ENCODE measurements at regions not wholly inside any gene's neighbourhood (a gene's known extent, or its start where the extent isn't known, plus 50 kb on each side); places are given as distances from the start of the nearest gene placed in this dataset.

DNA sequence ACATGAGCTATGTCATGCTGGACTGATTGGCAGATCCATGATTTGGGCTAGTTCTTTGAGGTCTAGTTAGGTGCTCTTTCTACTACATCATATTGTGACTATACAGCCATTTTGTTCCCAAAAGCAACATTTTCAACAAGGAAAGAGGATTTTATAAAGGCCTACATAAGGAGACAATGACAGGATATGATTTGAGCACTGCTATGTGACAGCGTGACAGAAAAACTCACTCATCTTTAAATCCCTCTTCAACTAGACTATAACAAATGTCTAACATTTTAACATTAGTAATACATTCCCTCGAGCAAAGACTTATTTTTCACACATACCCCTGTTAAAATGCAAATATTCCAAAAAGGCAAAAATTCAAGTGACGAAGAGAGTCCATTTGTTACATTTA is 209.6 kb upstream of the CHST9 start:
- Histone ChIP-seq H3K9ac (ENCODE audit: insufficient read depth in 1 of 2, low read length in 2 of 2) (no peak overlapping the region), H3K4me3 (no peak overlapping the region), H3K27me3 (ENCODE audit: control insufficient read depth in 3 of 3, insufficient read depth in 3 of 3, low read length in 2 of 3) (no peaks in the 10 kb centered on the region), H3K27ac (ENCODE audit: low read depth in 1 of 2, low read length in 1 of 2) (no peak overlapping the region), H3K36me3 (ENCODE audit: control insufficient read depth in 4 of 4, insufficient read depth in 4 of 4, low read length in 4 of 4) (no peaks in the 10 kb centered on the region), H3K9me3 (ENCODE audit: control insufficient read depth in 4 of 4, insufficient read depth in 3 of 4, low read length in 3 of 4) (no peaks in the 10 kb centered on the region), H3K4me1 (ENCODE audit: control insufficient read depth in 5 of 5, insufficient read depth in 5 of 5, low read length in 5 of 5) (peaks cover 0 to 9% (median 0%) of the 10 kb centered on the region in 5 donors)
- TF ChIP-seq, protein P1, sequence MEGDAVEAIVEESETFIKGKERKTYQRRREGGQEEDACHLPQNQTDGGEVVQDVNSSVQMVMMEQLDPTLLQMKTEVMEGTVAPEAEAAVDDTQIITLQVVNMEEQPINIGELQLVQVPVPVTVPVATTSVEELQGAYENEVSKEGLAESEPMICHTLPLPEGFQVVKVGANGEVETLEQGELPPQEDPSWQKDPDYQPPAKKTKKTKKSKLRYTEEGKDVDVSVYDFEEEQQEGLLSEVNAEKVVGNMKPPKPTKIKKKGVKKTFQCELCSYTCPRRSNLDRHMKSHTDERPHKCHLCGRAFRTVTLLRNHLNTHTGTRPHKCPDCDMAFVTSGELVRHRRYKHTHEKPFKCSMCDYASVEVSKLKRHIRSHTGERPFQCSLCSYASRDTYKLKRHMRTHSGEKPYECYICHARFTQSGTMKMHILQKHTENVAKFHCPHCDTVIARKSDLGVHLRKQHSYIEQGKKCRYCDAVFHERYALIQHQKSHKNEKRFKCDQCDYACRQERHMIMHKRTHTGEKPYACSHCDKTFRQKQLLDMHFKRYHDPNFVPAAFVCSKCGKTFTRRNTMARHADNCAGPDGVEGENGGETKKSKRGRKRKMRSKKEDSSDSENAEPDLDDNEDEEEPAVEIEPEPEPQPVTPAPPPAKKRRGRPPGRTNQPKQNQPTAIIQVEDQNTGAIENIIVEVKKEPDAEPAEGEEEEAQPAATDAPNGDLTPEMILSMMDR (IDR thresholded peaks at IDR 0.05; ENCODE audit: control extremely low read depth, extremely low read depth) = no peak
- ATAC-seq (ENCODE audit: insufficient read depth, low FRiP score) = no peak
- DNase-seq = no peak
- 70 to 76% methylated on average over 3 of the region's 3 CpGs for WGBS, 2 donors

DNA sequence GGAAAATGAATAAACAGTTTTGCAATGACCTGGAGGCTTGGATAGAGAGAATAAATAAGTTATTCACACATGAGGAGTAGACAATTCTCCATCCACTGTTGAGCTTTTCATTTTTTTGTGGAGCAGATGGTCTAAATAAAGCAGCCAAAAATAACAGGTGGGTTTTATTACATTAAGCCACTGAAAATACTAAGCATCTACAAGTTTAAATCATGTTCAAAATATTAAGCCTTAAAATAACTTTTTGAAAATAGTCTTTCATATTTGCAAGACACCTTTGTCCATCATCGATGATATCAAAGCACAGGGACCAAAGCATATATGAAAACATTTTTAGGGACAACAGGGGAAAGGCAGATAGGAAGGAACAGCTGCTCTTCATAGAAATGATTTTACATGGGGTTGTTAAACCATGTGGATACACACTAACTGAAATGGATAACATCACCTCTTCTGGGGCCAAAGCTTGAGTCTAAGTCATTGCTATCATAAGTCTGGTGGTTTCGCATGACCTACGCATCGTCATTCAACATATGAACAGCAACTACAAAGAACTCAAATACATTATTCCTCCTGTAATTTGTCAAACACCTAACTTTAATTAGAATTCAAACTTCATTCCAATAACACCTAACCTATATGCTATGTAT is 197.6 kb upstream of the CHST9 start:
- TF ChIP-seq, protein P1 (IDR thresholded peaks at IDR 0.05; ENCODE audit: control extremely low read depth, extremely low read depth) = no peak
- no peak overlapping the region for H3K27ac ChIP-seq (ENCODE audit: low read depth in 1 of 2, low read length in 1 of 2)
- DNase-seq = peak in 1 of 3 donors; percentile 8

DNA sequence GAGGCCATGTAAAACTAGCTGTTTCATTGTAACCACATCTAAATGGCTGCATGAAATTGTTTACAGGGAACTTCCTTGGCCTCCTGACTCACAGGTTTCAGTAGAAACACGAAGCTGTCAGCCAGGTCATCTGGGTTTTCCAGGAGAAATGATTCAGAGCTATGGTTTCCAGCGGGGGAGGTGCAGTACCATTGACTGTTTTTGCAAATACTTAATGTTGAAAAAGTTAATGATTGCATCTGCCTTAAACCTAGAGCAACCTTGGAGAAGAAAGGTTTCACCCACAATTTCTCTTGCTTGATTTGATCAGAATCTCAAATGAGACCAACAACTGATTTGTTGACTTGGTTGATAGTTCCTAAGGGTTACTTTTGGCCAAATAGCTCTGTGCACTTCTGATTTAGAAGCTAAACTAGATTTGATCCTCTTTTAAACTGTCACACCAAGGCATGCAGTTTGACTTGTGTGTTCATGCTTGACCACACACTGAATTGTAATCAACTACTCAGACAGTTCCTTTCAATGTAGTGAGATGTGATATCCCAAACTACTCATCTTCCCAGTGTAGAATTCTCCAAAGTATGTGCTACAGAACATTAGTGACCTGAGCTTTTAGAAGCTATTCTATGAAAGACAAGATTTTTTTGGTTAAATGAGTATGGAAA is 193.5 kb upstream of the CHST9 start:
- TF ChIP-seq, protein P1 (IDR thresholded peaks at IDR 0.05; ENCODE audit: control extremely low read depth, extremely low read depth) = no peak
- no peak for DNase-seq
- H3K4me3 ChIP-seq = no peak overlapping the region
- peaks cover 0 to 1% (median 0%) of the 10 kb centered on the region in 4 donors for H3K9me3 ChIP-seq (ENCODE audit: control insufficient read depth in 4 of 4, insufficient read depth in 3 of 4, low read length in 3 of 4)
- no peak overlapping the region for H3K27ac ChIP-seq (ENCODE audit: low read depth in 1 of 2, low read length in 1 of 2)
- H3K4me1 ChIP-seq (ENCODE audit: control insufficient read depth in 5 of 5, insufficient read depth in 5 of 5, low read length in 5 of 5) = peaks cover 0 to 1% (median 0%) of the 10 kb centered on the region in 5 donors
- ATAC-seq (ENCODE audit: insufficient read depth, low FRiP score) = no peak
- no peaks in the 10 kb centered on the region for H3K36me3 ChIP-seq (ENCODE audit: control insufficient read depth in 4 of 4, insufficient read depth in 4 of 4, low read length in 4 of 4)
- H3K27me3 ChIP-seq (ENCODE audit: control insufficient read depth in 3 of 3, insufficient read depth in 3 of 3, low read length in 2 of 3) = no peaks in the 10 kb centered on the region
- 48 to 52% methylated on average over 2 of the region's 2 CpGs for WGBS, 2 donors
- no peak overlapping the region for H3K9ac ChIP-seq (ENCODE audit: insufficient read depth in 1 of 2, low read length in 2 of 2)

More for the DNA sequence above, 197.6 kb upstream of the CHST9 start:
- no peak overlapping the region for H3K9ac ChIP-seq (ENCODE audit: insufficient read depth in 1 of 2, low read length in 2 of 2)
- H3K9me3 ChIP-seq (ENCODE audit: control insufficient read depth in 4 of 4, insufficient read depth in 3 of 4, low read length in 3 of 4) = no peaks in the 10 kb centered on the region
- H3K36me3 ChIP-seq (ENCODE audit: control insufficient read depth in 4 of 4, insufficient read depth in 4 of 4, low read length in 4 of 4) = no peaks in the 10 kb centered on the region
- ATAC-seq (ENCODE audit: insufficient read depth, low FRiP score) = no peak
- H3K27me3 ChIP-seq (ENCODE audit: control insufficient read depth in 3 of 3, insufficient read depth in 3 of 3, low read length in 2 of 3) = no peaks in the 10 kb centered on the region
- 87 to 94% methylated on average over 4 of the region's 4 CpGs for WGBS, 2 donors
- no peak overlapping the region for H3K4me3 ChIP-seq
- H3K4me1 ChIP-seq (ENCODE audit: control insufficient read depth in 5 of 5, insufficient read depth in 5 of 5, low read length in 5 of 5) = peaks cover 0 to 1% (median 0%) of the 10 kb centered on the region in 5 donors

Data from lung (tissue), 11 donors.